Upper lobe of left lung (tissue), 6 donors: ENCODE measurements at regions not wholly inside any gene's neighbourhood (a gene's known extent, or its start where the extent isn't known, plus 50 kb on each side); places are given as distances from the start of the nearest gene placed in this dataset.
A peak's percentile ranks its signal among the peaks of the same experiment; 100 is the strongest.

ENCODE experiments used
- ATAC-seq, 2 donors: fragments of 200-7000 bp; cut with Tn5 transposase; one replicate each; pipeline ENCODE4 v1.9.1; 2022; ENCODE audit warnings: mild to moderate bottlenecking in 2 of 2, moderate library complexity in 2 of 2; ENCODE audit not compliant: low FRiP score in 2 of 2
- DNase-seq, 2 donors: peaks; one replicate each; pipeline ENCODE4 v3.0.0-alpha.2; 2019 to 2020
- H3K27ac ChIP-seq, 4 donors: fragments of 200-600 bp; sonication (generic); one replicate each; pipeline ENCODE4 v1.5.1; 2016 to 2019
- H3K27me3 ChIP-seq, 4 donors: fragments of 200-600 bp; sonication (generic); one replicate each; pipeline ENCODE4 v1.5.1; 2017 to 2019
- H3K36me3 ChIP-seq, 4 donors: fragments of 200-600 bp; sonication (generic); one replicate each; pipeline ENCODE4 v1.5.1; 2016 to 2019
- H3K4me1 ChIP-seq, 4 donors: fragments of 200-600 bp; sonication (generic); one replicate each; pipeline ENCODE4 v1.5.1; 2018 to 2019
- H3K4me3 ChIP-seq, 4 donors: fragments of 200-600 bp; sonication (generic); one replicate each; pipeline ENCODE4 v1.5.1; 2017 to 2019; ENCODE audit warnings: mild to moderate bottlenecking in 2 of 4, moderate library complexity in 1 of 4
- H3K9me3 ChIP-seq, 4 donors: fragments of 200-600 bp; sonication (generic); one replicate each; pipeline ENCODE4 v1.5.1; 2018 to 2019
- CTCF ChIP-seq, 6 experiments: fragments of 450-650 bp in 4 of 6; fragments of 200-600 bp in 2 of 6; sonication (generic) in 2 of 6; IDR thresholded peaks; one replicate each; pipeline ENCODE4 v1.5.1; 2016 to 2019; ENCODE audit warnings: antibody characterized with exemption in 6 of 6
- EP300 ChIP-seq, 4 donors: sonication (generic); formaldehyde crosslinking; IDR thresholded peaks; one replicate each; pipeline ENCODE4 v1.5.1; 2017; ENCODE audit warnings: antibody characterized with exemption in 4 of 4, control low read depth in 2 of 4
- POLR2A ChIP-seq, 4 donors: fragments of 450-650 bp; IDR thresholded peaks; one replicate each; pipeline ENCODE4 v1.5.1; 2016 to 2017; ENCODE audit warnings: antibody characterized with exemption in 4 of 4, mild to moderate bottlenecking in 2 of 4
- POLR2AphosphoS5 ChIP-seq, 2 donors: sonication (generic); formaldehyde crosslinking; IDR thresholded peaks; one replicate each; pipeline ENCODE4 v1.5.1; 2017; ENCODE audit warnings: antibody characterized with exemption in 2 of 2
- WGBS, 2 donors: methylation state at CpG; one replicate each; pipeline ENCODE4 v1.1.5; 2017 to 2018; 5-methylcytosine and 5-hydroxymethylcytosine counted together
- donor health status: DM: no; HTN: no; CAD: no; lungs with moderate emphysema.
- donor health status: DM: no; HTN: yes; CAD: no; lungs with severe emphysema.

- DNase-seq (peak; percentile 45 to 90), ATAC-seq (peak; percentile 66 to 76)
- H3K4me1 ChIP-seq = peaks cover 0 to 10% (median 0%) of the 10 kb centered on the region in 4 donors
- no peaks in the 10 kb centered on the region for H3K36me3 ChIP-seq
- TF ChIP-seq POLR2A (IDR thresholded peaks at IDR 0.05) (no peak), CTCF (IDR thresholded peaks at IDR 0.05) (peak in 2 of 6 experiments; percentile 27 to 28)
- WGBS, 2 donors = 18 to 23% methylated on average over 24 to 40 of the region's 42 CpGs
- peak overlapping the region in 3 of 4 donors; percentile 18 to 37 (median 31) for H3K4me3 ChIP-seq
- H3K27ac ChIP-seq = no peak overlapping the region
- H3K9me3 ChIP-seq = peaks cover 0 to 4% (median 0%) of the 10 kb centered on the region in 4 donors
- no peaks in the 10 kb centered on the region for H3K27me3 ChIP-seq
Measured at GRCh38 chr9:89234205-89235067, 55.8 kb upstream of the SHC3 start.

DNA sequence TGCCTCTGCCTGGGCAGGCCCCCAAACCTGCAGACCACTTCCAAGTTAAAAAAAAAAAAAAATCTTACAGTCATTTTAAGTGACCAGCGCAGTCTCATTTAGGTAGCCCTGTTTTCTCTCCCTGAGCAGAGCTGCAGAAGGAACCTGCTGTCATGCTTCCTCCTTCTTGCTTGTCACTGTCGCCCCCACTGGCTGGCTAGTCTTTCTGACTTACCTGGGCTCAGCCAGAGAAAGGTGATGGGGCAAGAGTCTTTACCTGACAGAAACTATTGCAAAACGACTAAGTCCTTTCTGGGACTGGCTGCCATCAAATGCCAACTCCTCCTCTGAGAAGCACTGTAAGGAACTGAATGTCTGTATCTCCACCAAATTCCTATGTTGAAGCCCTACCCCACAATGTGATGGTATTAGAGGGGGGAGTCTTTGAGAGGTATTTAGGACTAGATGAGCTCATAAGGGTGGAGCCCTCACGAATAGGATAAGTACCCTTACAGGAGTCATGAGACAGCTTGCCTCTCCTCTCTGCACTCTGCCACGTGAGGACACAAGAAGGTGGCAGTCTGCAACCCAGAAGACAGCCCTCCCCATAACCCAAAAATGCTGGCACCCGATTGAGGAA is 58.4 kb upstream of the SHC3 start:
- no peaks in the 10 kb centered on the region for H3K36me3 ChIP-seq
- peaks cover 0 to 10% (median 0%) of the 10 kb centered on the region in 4 donors for H3K4me1 ChIP-seq
- H3K4me3 ChIP-seq = no peak overlapping the region
- no peak overlapping the region for H3K27ac ChIP-seq
- WGBS, 2 donors = 52 to 66% methylated on average over 6 of the region's 6 CpGs
- TF ChIP-seq POLR2A (IDR thresholded peaks at IDR 0.05) = no peak
- TF ChIP-seq POLR2AphosphoS5 (IDR thresholded peaks at IDR 0.05) = no peak
- TF ChIP-seq EP300 (IDR thresholded peaks at IDR 0.05) = peak in 1 of 4 donors; percentile 57
- TF ChIP-seq CTCF (IDR thresholded peaks at IDR 0.05) = no peak
- H3K27me3 ChIP-seq = no peaks in the 10 kb centered on the region
- DNase-seq (peak in 1 of 2 donors; percentile 66), ATAC-seq (peak in 1 of 2 donors; percentile 78)
- H3K9me3 ChIP-seq = no peaks in the 10 kb centered on the region

GRCh38 chr9:89238424-89238823 is 59.8 kb upstream of the SHC3 start:
- Histone ChIP-seq H3K4me1 (peaks cover 0 to 15% (median 3%) of the 10 kb centered on the region in 4 donors), H3K9me3 (no peaks in the 10 kb centered on the region), H3K4me3 (no peak overlapping the region), H3K27me3 (no peaks in the 10 kb centered on the region), H3K27ac (no peak overlapping the region), H3K36me3 (no peaks in the 10 kb centered on the region)
- DNase-seq (no peak), ATAC-seq (no peak)
- 76 to 85% methylated on average over 3 of the region's 3 CpGs for WGBS, 2 donors
- TF ChIP-seq POLR2AphosphoS5 (IDR thresholded peaks at IDR 0.05) = no peak
- TF ChIP-seq CTCF (IDR thresholded peaks at IDR 0.05) = no peak
- no peak for TF ChIP-seq EP300 (IDR thresholded peaks at IDR 0.05)
- TF ChIP-seq POLR2A (IDR thresholded peaks at IDR 0.05) = no peak

DNA sequence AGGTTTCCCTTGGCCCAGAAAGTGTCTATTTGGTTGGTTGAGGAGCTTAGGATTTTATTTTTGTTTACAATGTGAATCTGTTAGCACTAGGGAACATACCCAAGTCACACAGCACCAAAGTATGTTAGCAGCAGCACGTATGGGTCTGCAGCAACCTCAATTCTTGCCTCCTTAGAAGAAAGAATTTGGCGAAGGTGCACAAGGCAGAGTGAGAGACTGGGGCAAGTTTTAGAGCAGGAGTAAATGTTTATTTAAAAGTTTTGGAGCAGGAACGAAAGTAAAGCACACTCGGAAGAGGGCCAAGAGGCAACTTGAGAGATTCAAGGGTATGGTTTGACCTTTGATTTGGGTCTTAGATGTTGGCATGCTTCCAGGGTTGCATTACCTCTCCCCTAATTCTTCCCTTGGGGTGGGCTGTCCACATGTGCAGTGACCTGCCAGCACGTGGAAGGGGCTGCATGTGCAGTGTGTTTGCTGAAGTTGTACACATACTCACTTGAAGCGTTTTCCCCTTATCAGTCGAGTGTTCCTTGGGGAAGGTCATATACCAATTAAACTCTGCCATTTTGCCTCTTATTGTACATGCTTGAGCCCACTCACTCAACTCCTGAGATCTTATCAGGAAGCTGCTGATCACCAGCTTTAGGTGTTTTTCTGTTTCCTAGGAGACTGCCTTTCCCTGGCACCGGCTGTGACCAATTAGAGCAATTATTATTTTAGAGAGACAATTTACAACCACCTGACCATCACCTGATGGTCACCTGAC is 64.9 kb upstream of the SHC3 start:
- Histone ChIP-seq H3K9me3 (no peaks in the 10 kb centered on the region), H3K4me1 (peaks cover 0 to 5% (median 3%) of the 10 kb centered on the region in 4 donors), H3K36me3 (no peaks in the 10 kb centered on the region), H3K27me3 (no peaks in the 10 kb centered on the region), H3K27ac (peak overlapping the region; percentile 32 to 48 (median 42)), H3K4me3 (no peak overlapping the region)
- peak; percentile 49 to 85 for ATAC-seq
- TF ChIP-seq POLR2AphosphoS5 (IDR thresholded peaks at IDR 0.05) (peak in 1 of 2 donors; percentile 16), POLR2A (IDR thresholded peaks at IDR 0.05) (peak in 1 of 4 donors; percentile 14), CTCF (IDR thresholded peaks at IDR 0.05) (no peak), EP300 (IDR thresholded peaks at IDR 0.05) (peak in 2 of 4 donors; percentile 31 to 65)
- 58 to 60% methylated on average over 8 of the region's 8 CpGs for WGBS, 2 donors
- DNase-seq = peak in 1 of 2 donors; percentile 31
